ENCODE measurements at regions not wholly inside any gene's neighbourhood (a gene's known extent, or its start where the extent isn't known, plus 50 kb on each side); places are given as distances from the start of the nearest gene placed in this dataset.

- H3K4me3 ChIP-seq: no peak overlapping the region
- no peak overlapping the region for H3K27ac ChIP-seq
- TF ChIP-seq, protein P1, sequence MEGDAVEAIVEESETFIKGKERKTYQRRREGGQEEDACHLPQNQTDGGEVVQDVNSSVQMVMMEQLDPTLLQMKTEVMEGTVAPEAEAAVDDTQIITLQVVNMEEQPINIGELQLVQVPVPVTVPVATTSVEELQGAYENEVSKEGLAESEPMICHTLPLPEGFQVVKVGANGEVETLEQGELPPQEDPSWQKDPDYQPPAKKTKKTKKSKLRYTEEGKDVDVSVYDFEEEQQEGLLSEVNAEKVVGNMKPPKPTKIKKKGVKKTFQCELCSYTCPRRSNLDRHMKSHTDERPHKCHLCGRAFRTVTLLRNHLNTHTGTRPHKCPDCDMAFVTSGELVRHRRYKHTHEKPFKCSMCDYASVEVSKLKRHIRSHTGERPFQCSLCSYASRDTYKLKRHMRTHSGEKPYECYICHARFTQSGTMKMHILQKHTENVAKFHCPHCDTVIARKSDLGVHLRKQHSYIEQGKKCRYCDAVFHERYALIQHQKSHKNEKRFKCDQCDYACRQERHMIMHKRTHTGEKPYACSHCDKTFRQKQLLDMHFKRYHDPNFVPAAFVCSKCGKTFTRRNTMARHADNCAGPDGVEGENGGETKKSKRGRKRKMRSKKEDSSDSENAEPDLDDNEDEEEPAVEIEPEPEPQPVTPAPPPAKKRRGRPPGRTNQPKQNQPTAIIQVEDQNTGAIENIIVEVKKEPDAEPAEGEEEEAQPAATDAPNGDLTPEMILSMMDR (IDR thresholded peaks at IDR 0.05): no peak
- no peak for DNase-seq (ENCODE audit: low spot score)
These were observed 71.9 kb upstream of the LPP start for GRCh38 chr3:188082031-188082430.

- Histone ChIP-seq H3K4me3 (no peak overlapping the region), H3K27ac (no peak overlapping the region)
- no peak for DNase-seq (ENCODE audit: low spot score)
- TF ChIP-seq, protein P1 (IDR thresholded peaks at IDR 0.05): no peak
These were observed 71.5 kb upstream of the LPP start for GRCh38 chr3:188082450-188082849.

DNA sequence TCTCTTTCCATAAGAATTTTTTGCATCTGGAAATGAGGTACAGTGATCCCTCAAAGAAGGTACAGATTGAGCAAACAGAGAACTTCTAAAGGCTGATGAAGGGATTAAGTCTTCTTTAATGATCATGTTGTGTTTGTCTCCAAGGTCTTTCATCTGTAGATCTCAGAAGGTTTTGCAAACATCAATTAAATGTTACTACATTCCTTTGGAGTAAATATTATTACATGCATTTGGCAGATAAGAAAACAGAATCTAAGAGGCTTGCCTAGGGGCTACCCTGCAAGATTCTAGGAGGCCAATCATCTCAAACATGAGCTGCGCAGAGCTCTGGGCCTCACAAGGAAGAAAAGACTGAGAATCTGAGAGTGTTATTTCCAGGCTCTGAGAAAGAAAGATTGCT, 70.9 kb upstream of the LPP start:
- Histone ChIP-seq H3K27ac (no peak overlapping the region), H3K4me3 (no peak overlapping the region)
- TF ChIP-seq, protein P1 (IDR thresholded peaks at IDR 0.05): no peak
- no peak for DNase-seq (ENCODE audit: low spot score)

DNA sequence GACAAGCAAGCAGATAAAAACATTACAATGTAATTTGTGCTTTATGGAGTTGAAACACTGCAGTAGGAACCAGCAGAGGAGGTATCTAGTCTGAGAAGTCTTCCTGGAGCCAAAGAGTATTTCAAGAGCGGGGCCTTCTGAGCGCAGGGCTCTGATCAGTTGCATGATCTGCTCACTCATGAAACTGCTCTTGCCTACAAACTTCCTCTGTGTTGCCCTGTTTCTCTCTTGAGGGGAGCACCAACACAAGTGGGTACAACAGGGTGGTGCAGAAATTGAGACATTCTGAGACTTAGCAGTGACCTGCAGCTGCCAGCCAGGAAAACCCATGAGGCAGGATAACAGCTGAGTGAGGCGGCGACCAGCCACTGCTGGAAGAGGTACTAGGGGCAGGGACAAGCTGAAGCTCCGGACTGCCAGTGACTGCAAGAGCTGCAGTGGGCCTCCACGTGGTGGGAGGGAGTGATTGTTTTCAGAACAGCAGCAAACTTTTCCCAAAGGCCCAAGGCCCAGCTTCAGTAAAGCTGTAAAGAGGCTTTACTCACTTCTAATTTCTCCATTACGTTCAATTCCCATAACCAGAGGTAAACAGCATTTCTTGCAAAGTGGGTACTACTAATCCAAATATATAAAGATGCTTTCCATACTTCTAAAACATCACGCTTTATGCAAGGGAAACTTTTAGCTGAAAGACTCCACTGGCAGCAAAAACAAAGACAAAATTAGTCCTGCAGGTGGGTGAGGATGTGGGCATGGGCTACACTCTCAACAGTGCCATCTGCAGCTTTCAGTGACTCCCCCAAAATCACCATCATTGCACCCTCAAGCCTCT, 69.0 kb upstream of the LPP start:
- no peak for DNase-seq (ENCODE audit: low spot score)
- no peak overlapping the region for H3K27ac ChIP-seq
- TF ChIP-seq, protein P1 (IDR thresholded peaks at IDR 0.05): no peak
- no peak overlapping the region for H3K4me3 ChIP-seq

GRCh38 chr3:188085584-188086560, 68.1 kb upstream of the LPP start:
- H3K27ac ChIP-seq: no peak overlapping the region
- TF ChIP-seq, protein P1 (IDR thresholded peaks at IDR 0.05): no peak
- no peak for DNase-seq (ENCODE audit: low spot score)
- H3K4me3 ChIP-seq: no peak overlapping the region

DNA sequence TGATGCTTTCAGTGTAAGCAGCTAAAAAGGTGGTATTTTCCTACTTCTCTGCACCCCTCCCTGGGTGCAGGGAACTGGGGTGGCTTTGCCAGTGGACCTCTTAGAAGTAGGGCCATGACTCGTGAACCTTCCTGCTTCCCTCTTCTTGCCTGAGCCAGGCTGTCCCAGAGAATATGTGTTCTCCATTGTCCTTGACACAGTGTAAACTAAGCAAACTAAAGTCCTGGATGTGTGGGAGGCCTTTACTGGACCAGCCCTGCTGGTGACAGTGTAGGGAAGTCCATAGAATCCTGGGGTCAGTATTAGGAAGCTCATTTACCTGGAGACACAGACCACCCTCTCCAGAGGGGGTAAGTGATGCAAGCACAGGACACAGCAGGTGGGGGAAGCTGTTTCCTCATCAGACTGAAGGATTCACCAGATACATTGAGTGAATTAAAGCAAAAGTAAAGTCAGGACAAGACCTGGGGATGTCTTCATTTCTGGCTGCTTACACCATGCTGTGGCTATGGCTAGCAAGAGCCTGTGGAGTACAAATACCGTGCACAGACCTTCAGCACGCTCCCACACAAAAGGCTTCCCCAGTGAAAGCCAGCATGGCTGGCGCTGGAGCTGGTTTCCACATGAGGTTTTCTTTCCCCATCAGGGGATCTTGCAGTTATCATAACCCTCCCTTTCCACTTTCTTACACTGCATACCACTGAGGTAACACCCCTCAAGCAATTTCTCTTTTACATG, 64.8 kb upstream of the LPP start:
- Histone ChIP-seq H3K27ac (no peak overlapping the region), H3K4me3 (no peak overlapping the region)
- TF ChIP-seq, protein P1 (IDR thresholded peaks at IDR 0.05): no peak
- peak; percentile 21 for DNase-seq (ENCODE audit: low spot score)

Data from coronary artery (tissue), 2 donors.